ENCODE measurements at regions not wholly inside any gene's neighbourhood (a gene's known extent, or its start where the extent isn't known, plus 50 kb on each side); places are given as distances from the start of the nearest gene placed in this dataset.

DNA sequence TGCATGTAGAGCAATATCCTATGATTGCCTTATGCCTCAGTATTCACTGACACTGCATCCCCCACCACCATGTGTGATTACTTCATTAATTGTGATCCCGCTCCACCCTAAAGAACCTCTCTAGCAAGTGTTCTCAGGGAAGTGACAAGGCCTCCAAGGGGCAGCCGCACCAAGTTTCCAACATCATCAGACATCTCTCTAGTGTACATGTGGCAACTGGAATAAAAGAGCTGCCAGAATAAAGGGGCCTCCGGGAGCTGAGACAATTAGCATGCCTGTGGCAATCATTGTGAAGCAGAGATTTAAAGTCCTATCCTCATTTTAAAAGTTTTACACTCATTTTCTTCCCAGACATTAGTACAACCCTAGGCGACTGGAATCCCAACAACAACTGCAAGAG, 902.1 kb upstream of the SEMA6D start:
- no peak for TF ChIP-seq EZH2phosphoT487 (IDR thresholded peaks at IDR 0.05; ENCODE audit: borderline replicate concordance, low read depth, low read length)
- Histone ChIP-seq H3K9me3 (ENCODE audit: low read length) (no peaks in the 10 kb centered on the region), H3K9me2 (ENCODE audit: insufficient read depth, low read length) (no peaks in the 10 kb centered on the region), H3K4me2 (ENCODE audit: low read length) (no peak overlapping the region), H4K20me1 (ENCODE audit: insufficient read depth, low read length) (no peaks in the 10 kb centered on the region), H2AFZ (ENCODE audit: low read length) (no peak overlapping the region), H3K27ac (ENCODE audit: low read depth, low read length, poor library complexity, severe bottlenecking) (no peak overlapping the region), H3K79me2 (ENCODE audit: insufficient read depth, low read depth, low read length) (no peaks in the 10 kb centered on the region), H3K4me3 (ENCODE audit: low read depth, low read length, poor library complexity, severe bottlenecking) (no peak overlapping the region), H3K36me3 (ENCODE audit: insufficient read depth, low read length) (no peaks in the 10 kb centered on the region), H3K4me1 (ENCODE audit: insufficient read depth, low read length, poor library complexity, severe bottlenecking) (no peaks in the 10 kb centered on the region)
- no TSS peak for BruUV-seq (replicated peaks)
- ChIA-PET CTCF (ENCODE audit: unreplicated experiment) (no interaction called here), POLR2A (no interaction called here)
- DNase-seq (ENCODE audit: low spot score), result no peak
- intact Hi-C loops (cut with micrococcal nuclease; ENCODE audit: unreplicated experiment), result no loop called here

DNA sequence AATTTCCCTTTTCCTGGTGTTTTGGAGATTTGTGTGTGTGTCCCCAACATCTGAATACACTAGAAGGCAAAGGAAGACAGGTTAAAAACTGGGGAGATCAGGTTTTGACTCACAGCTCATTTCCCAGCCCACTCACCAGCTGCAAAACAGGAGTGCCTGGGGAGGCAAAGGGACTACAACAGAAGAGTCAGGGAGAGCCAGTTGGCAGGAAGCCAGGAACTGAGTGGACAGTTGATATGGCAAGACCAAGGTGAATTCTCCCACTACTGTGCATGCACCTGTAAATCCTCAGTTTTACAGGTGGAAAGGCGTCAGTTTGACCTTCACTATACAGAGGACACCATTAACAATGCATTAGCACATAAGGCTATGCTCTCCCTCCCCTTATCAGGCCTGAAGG, 901.5 kb upstream of the SEMA6D start:
- CTCF ChIA-PET (ENCODE audit: unreplicated experiment), result no interaction called here
- Histone ChIP-seq H4K20me1 (ENCODE audit: insufficient read depth, low read length) (no peaks in the 10 kb centered on the region), H3K4me2 (ENCODE audit: low read length) (no peak overlapping the region), H3K4me1 (ENCODE audit: insufficient read depth, low read length, poor library complexity, severe bottlenecking) (no peaks in the 10 kb centered on the region), H3K79me2 (ENCODE audit: insufficient read depth, low read depth, low read length) (no peaks in the 10 kb centered on the region), H3K9me3 (ENCODE audit: low read length) (no peaks in the 10 kb centered on the region), H2AFZ (ENCODE audit: low read length) (no peak overlapping the region), H3K9me2 (ENCODE audit: insufficient read depth, low read length) (no peaks in the 10 kb centered on the region), H3K36me3 (ENCODE audit: insufficient read depth, low read length) (no peaks in the 10 kb centered on the region), H3K27ac (ENCODE audit: low read depth, low read length, poor library complexity, severe bottlenecking) (no peak overlapping the region), H3K4me3 (ENCODE audit: low read depth, low read length, poor library complexity, severe bottlenecking) (no peak overlapping the region)
- POLR2A ChIA-PET, result no interaction called here
- intact Hi-C loops (cut with micrococcal nuclease; ENCODE audit: unreplicated experiment), result no loop called here
- no TSS peak for BruUV-seq (replicated peaks)
- DNase-seq (ENCODE audit: low spot score), result no peak
- TF ChIP-seq, protein P1, sequence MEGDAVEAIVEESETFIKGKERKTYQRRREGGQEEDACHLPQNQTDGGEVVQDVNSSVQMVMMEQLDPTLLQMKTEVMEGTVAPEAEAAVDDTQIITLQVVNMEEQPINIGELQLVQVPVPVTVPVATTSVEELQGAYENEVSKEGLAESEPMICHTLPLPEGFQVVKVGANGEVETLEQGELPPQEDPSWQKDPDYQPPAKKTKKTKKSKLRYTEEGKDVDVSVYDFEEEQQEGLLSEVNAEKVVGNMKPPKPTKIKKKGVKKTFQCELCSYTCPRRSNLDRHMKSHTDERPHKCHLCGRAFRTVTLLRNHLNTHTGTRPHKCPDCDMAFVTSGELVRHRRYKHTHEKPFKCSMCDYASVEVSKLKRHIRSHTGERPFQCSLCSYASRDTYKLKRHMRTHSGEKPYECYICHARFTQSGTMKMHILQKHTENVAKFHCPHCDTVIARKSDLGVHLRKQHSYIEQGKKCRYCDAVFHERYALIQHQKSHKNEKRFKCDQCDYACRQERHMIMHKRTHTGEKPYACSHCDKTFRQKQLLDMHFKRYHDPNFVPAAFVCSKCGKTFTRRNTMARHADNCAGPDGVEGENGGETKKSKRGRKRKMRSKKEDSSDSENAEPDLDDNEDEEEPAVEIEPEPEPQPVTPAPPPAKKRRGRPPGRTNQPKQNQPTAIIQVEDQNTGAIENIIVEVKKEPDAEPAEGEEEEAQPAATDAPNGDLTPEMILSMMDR (conservative IDR thresholded peaks at IDR 0.05; ENCODE audit: low read length), result no peak
- no peak for TF ChIP-seq EZH2phosphoT487 (IDR thresholded peaks at IDR 0.05; ENCODE audit: borderline replicate concordance, low read depth, low read length)

DNA sequence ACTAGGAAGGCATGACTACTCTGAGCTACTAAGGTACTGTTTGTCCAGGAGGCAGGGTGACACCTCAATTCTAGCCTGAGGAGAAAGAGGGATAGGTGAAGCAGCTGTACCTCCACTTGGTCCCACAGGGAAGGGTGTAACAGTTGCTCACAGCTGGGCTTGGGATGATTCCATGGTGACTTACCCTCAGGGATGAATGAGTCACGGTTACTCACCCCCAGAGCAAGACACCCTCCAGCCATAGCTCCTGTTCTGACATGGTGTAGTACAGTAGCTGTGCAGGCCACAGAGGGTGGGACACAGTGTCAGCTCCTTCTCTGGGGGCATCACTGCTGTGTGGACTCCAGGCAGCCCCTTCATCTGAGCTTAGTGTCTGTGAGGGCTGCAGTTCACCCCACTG, 868.6 kb upstream of the SEMA6D start:
- BruUV-seq (replicated peaks), result no TSS peak
- Histone ChIP-seq H2AFZ (ENCODE audit: low read length) (no peak overlapping the region), H3K79me2 (ENCODE audit: insufficient read depth, low read depth, low read length) (no peaks in the 10 kb centered on the region), H3K9me3 (ENCODE audit: low read length) (no peaks in the 10 kb centered on the region), H3K4me2 (ENCODE audit: low read length) (no peak overlapping the region), H3K36me3 (ENCODE audit: insufficient read depth, low read length) (no peaks in the 10 kb centered on the region), H4K20me1 (ENCODE audit: insufficient read depth, low read length) (no peaks in the 10 kb centered on the region), H3K9me2 (ENCODE audit: insufficient read depth, low read length) (no peaks in the 10 kb centered on the region), H3K27ac (ENCODE audit: low read depth, low read length, poor library complexity, severe bottlenecking) (no peak overlapping the region), H3K4me3 (ENCODE audit: low read depth, low read length, poor library complexity, severe bottlenecking) (no peak overlapping the region), H3K4me1 (ENCODE audit: insufficient read depth, low read length, poor library complexity, severe bottlenecking) (no peaks in the 10 kb centered on the region)
- POLR2A ChIA-PET, result no interaction called here
- DNase-seq (ENCODE audit: low spot score), result no peak
- TF ChIP-seq EZH2phosphoT487 (IDR thresholded peaks at IDR 0.05; ENCODE audit: borderline replicate concordance, low read depth, low read length), result no peak
- TF ChIP-seq, protein P1 (conservative IDR thresholded peaks at IDR 0.05; ENCODE audit: low read length), result no peak
- CTCF ChIA-PET (ENCODE audit: unreplicated experiment), result no interaction called here
- intact Hi-C loops (cut with micrococcal nuclease; ENCODE audit: unreplicated experiment), result no loop called here

All from OCI-LY7 (cell line).